WTC11 (cell line): ENCODE measurements at regions not wholly inside any gene's neighbourhood (a gene's known extent, or its start where the extent isn't known, plus 50 kb on each side); places are given as distances from the start of the nearest gene placed in this dataset.

Experiments used
- ATAC-seq: fragments of 200-7000 bp; cut with Tn5 transposase; 2 replicates; pipeline ENCODE4 v1.10.0; 2021; ENCODE audit warnings: mild to moderate bottlenecking, moderate library complexity
- CTCF ChIA-PET: fragments of 300-600 bp; sonication (Branson Sonifier 250); formaldehyde crosslinking; loops from one replicate; lab custom pipeline; 2021; ENCODE audit warnings: antibody characterized with exemption; lab: Charles Lee
- POLR2A ChIA-PET: fragments of 350-600 bp; sonication (Branson Sonifier 250); formaldehyde crosslinking; loops from one replicate; lab custom pipeline; 2021; ENCODE audit warnings: antibody characterized with exemption; lab: Charles Lee
- DNase-seq: peaks from one replicate; pipeline ENCODE4 v3.0.0; 2021; ENCODE audit warnings: low spot score
- H3K27ac Mint-ChIP-seq: 2 replicates; pipeline ENCODE4 v1.8.0; 2021; ENCODE audit warnings: mixed read lengths
- H3K27me3 Mint-ChIP-seq: 2 replicates; pipeline ENCODE4 v1.8.0; 2021; ENCODE audit warnings: low read depth, mild to moderate bottlenecking, moderate library complexity, mixed read lengths
- H3K36me3 Mint-ChIP-seq: 2 replicates; pipeline ENCODE4 v1.8.0; 2021; ENCODE audit warnings: mixed read lengths
- H3K4me1 Mint-ChIP-seq: 2 replicates; pipeline ENCODE4 v1.8.0; 2022; ENCODE audit warnings: mixed read lengths
- H3K4me3 Mint-ChIP-seq: 2 replicates; pipeline ENCODE4 v1.8.0; 2021; ENCODE audit warnings: mild to moderate bottlenecking, moderate library complexity, mixed read lengths
- H3K9me3 Mint-ChIP-seq: 2 replicates; pipeline ENCODE4 v1.8.0; 2021; ENCODE audit warnings: mixed read lengths
- CREB1 ChIP-seq: sonication (generic); formaldehyde crosslinking; IDR thresholded peaks from 2 replicates; pipeline ENCODE4 v1.8.0; 2023; ENCODE audit warnings: mild to moderate bottlenecking, missing genetic modification reagents
- FOXK1 ChIP-seq: sonication (generic); formaldehyde crosslinking; IDR thresholded peaks from 2 replicates; pipeline ENCODE4 v1.8.0; 2022; ENCODE audit warnings: mild to moderate bottlenecking, moderate library complexity, missing genetic modification reagents
- IRF2 ChIP-seq: sonication (generic); formaldehyde crosslinking; IDR thresholded peaks from 2 replicates; pipeline ENCODE4 v1.8.0; 2022; ENCODE audit warnings: low read depth, missing genetic modification reagents, borderline replicate concordance
- MYBL2 ChIP-seq: sonication (generic); formaldehyde crosslinking; IDR thresholded peaks from 2 replicates; pipeline ENCODE4 v1.8.1; 2023; ENCODE audit warnings: mild to moderate bottlenecking, moderate library complexity, missing genetic modification reagents
- NR1H2 ChIP-seq: sonication (generic); formaldehyde crosslinking; IDR thresholded peaks from 2 replicates; pipeline ENCODE4 v1.9.0; 2021; ENCODE audit warnings: mild to moderate bottlenecking, moderate library complexity, missing genetic modification reagents
- PRRX2 ChIP-seq: fragments of 250-450 bp; sonication (Bioruptor Pico); IDR thresholded peaks from 2 replicates; pipeline ENCODE4 v1.8.0; 2021; ENCODE audit warnings: mild to moderate bottlenecking
- RELA ChIP-seq: sonication (generic); formaldehyde crosslinking; IDR thresholded peaks from 2 replicates; pipeline ENCODE4 v1.8.1; 2022; ENCODE audit warnings: missing genetic modification reagents, mild to moderate bottlenecking, borderline replicate concordance
- RORB ChIP-seq: fragments of 250-450 bp; sonication (Bioruptor Pico); IDR thresholded peaks from 2 replicates; pipeline ENCODE4 v1.9.0; 2021; ENCODE audit warnings: mild to moderate bottlenecking
- ZNF423 ChIP-seq: fragments of 250-450 bp; sonication (Bioruptor Pico); IDR thresholded peaks from 2 replicates; pipeline ENCODE4 v2.1.2; 2022; ENCODE audit warnings: mild to moderate bottlenecking, moderate library complexity
- TF ChIP-seq, protein P1 (sequence below): sonication (generic); formaldehyde crosslinking; conservative IDR thresholded peaks from 2 replicates; pipeline ENCODE4 v1.8.1; 2022; ENCODE audit warnings: mild to moderate bottlenecking, missing genetic modification reagents
- TF ChIP-seq, protein P2 (sequence below): sonication (generic); formaldehyde crosslinking; IDR thresholded peaks from 2 replicates; pipeline ENCODE4 v1.8.1; 2022; ENCODE audit warnings: low read depth, missing genetic modification reagents, borderline replicate concordance
- TF ChIP-seq, protein P3 (sequence below): sonication (generic); formaldehyde crosslinking; IDR thresholded peaks from 2 replicates; pipeline ENCODE4 v1.8.1; 2023; ENCODE audit warnings: mild to moderate bottlenecking, missing genetic modification reagents, moderate library complexity
- TF ChIP-seq, protein P4 (sequence below): sonication (generic); formaldehyde crosslinking; IDR thresholded peaks from 2 replicates; pipeline ENCODE4 v1.8.1; 2022; ENCODE audit warnings: mild to moderate bottlenecking, missing genetic modification reagents, moderate library complexity, borderline replicate concordance
- TF ChIP-seq, protein P5 (sequence below): fragments of 250-450 bp; sonication (Bioruptor Pico); IDR thresholded peaks from 2 replicates; pipeline ENCODE4 v1.9.0; 2021; ENCODE audit warnings: mild to moderate bottlenecking

DNA sequence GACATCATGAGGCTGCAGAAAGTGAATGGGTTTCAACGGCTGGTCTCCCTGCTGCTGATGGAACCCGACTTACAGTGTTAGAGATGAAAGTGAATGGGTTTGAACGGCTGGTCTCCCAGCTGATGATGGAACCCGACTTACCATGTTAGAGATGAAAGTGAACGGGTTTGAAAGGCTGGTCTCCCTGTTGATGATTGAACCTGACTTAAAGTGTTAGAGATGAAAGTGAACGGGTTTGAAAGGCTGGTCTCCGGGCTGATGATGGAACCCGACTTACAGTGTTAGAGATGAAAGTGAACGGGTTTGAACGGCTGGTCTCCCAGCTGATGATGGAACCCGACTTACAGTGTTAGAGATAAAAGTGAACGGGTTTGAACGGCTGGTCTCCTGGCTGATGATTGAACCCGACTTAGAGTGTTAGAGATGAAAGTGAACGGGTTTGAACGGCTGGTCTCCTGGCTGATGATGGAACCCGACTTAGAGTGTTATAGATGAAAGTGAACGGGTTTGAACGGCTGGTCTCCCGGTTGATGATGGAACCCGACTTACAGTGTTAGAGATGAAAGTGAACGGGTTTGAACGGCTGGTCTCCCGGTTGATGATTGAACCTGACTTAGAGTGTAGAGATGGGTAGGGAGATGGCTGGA, 76.1 kb upstream of the ALKAL2 start:
- CTCF ChIA-PET = no interaction called here
- TF ChIP-seq RELA (no peak), ZNF423 (no peak), MYBL2 (no peak), RORB (CRISPR knock-in tag) (no peak)
- TF ChIP-seq, protein P1, sequence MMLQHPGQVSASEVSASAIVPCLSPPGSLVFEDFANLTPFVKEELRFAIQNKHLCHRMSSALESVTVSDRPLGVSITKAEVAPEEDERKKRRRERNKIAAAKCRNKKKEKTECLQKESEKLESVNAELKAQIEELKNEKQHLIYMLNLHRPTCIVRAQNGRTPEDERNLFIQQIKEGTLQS (CRISPR knock-in tag) = no peak

DNA sequence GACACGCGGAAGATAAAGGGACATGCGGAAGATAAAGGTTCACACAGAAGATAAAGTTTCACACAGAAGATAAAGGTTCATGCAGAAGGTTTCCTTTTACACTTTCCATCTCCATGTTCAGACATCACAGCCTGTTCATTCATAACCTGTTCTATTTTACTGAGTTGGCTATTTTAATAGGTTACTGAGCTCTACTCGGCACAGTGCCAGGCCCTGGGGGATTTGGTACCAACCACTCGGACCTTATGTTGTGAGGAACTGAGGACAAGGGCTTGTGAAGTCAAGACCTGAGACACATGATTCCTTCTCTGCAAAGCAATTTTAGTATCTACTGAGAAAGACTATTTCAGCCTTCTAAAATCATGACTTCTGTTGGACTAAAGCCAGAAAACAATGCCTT, 75.0 kb upstream of the ALKAL2 start:
- peaks cover 5% of the 10 kb centered on the region; the same call in 1 of the 2 replicates for H3K27me3 Mint-ChIP-seq
- no peak for TF ChIP-seq IRF2 (CRISPR knock-in tag)
- TF ChIP-seq, protein P2, sequence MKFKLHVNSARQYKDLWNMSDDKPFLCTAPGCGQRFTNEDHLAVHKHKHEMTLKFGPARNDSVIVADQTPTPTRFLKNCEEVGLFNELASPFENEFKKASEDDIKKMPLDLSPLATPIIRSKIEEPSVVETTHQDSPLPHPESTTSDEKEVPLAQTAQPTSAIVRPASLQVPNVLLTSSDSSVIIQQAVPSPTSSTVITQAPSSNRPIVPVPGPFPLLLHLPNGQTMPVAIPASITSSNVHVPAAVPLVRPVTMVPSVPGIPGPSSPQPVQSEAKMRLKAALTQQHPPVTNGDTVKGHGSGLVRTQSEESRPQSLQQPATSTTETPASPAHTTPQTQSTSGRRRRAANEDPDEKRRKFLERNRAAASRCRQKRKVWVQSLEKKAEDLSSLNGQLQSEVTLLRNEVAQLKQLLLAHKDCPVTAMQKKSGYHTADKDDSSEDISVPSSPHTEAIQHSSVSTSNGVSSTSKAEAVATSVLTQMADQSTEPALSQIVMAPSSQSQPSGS (CRISPR knock-in tag) = no peak
- TF ChIP-seq, protein P3, sequence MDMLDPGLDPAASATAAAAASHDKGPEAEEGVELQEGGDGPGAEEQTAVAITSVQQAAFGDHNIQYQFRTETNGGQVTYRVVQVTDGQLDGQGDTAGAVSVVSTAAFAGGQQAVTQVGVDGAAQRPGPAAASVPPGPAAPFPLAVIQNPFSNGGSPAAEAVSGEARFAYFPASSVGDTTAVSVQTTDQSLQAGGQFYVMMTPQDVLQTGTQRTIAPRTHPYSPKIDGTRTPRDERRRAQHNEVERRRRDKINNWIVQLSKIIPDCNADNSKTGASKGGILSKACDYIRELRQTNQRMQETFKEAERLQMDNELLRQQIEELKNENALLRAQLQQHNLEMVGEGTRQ (CRISPR knock-in tag) = no peak
- TF ChIP-seq CREB1 (CRISPR knock-in tag) = no peak
- ATAC-seq = no peak

More for the DNA sequence above, 76.1 kb upstream of the ALKAL2 start:
- H3K4me3 Mint-ChIP-seq = no peak overlapping the region
- POLR2A ChIA-PET = no interaction called here
- no peaks in the 10 kb centered on the region for H3K36me3 Mint-ChIP-seq
- no peak for DNase-seq
- H3K27ac Mint-ChIP-seq = no peak overlapping the region
- no peaks in the 10 kb centered on the region for H3K4me1 Mint-ChIP-seq
- no peak for ATAC-seq
- H3K9me3 Mint-ChIP-seq = peaks cover 12% of the 10 kb centered on the region
- peaks cover 5% of the 10 kb centered on the region; the same call in 1 of the 2 replicates for H3K27me3 Mint-ChIP-seq

DNA sequence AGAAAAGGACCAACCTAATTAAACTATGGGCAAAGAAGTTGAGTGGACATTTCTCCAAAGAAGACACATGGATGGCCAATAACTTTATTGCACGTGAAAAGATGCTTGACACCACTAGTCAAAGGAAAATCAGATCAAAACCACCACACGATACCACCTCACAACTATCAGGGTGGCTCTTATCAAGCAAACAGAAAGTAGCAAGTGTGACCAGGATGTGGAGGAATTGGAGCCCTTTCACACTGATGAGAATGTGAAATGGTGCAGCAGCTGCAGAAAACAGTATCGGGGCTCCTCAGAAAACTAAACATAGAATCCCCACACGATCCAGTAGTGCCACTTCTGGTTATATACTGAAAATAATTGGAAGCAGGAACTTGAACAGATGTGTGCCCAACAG, 72.2 kb upstream of the ALKAL2 start:
- no peaks in the 10 kb centered on the region for H3K4me1 Mint-ChIP-seq
- no peak for DNase-seq
- peaks cover 11% of the 10 kb centered on the region for H3K9me3 Mint-ChIP-seq
- H3K27me3 Mint-ChIP-seq = peaks cover 5% of the 10 kb centered on the region
- TF ChIP-seq PRRX2 (CRISPR knock-in tag) (no peak), FOXK1 (CRISPR knock-in tag) (no peak), NR1H2 (CRISPR knock-in tag) (no peak)
- TF ChIP-seq, protein P4, sequence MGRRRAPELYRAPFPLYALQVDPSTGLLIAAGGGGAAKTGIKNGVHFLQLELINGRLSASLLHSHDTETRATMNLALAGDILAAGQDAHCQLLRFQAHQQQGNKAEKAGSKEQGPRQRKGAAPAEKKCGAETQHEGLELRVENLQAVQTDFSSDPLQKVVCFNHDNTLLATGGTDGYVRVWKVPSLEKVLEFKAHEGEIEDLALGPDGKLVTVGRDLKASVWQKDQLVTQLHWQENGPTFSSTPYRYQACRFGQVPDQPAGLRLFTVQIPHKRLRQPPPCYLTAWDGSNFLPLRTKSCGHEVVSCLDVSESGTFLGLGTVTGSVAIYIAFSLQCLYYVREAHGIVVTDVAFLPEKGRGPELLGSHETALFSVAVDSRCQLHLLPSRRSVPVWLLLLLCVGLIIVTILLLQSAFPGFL (CRISPR knock-in tag) = no peak
- TF ChIP-seq, protein P5, sequence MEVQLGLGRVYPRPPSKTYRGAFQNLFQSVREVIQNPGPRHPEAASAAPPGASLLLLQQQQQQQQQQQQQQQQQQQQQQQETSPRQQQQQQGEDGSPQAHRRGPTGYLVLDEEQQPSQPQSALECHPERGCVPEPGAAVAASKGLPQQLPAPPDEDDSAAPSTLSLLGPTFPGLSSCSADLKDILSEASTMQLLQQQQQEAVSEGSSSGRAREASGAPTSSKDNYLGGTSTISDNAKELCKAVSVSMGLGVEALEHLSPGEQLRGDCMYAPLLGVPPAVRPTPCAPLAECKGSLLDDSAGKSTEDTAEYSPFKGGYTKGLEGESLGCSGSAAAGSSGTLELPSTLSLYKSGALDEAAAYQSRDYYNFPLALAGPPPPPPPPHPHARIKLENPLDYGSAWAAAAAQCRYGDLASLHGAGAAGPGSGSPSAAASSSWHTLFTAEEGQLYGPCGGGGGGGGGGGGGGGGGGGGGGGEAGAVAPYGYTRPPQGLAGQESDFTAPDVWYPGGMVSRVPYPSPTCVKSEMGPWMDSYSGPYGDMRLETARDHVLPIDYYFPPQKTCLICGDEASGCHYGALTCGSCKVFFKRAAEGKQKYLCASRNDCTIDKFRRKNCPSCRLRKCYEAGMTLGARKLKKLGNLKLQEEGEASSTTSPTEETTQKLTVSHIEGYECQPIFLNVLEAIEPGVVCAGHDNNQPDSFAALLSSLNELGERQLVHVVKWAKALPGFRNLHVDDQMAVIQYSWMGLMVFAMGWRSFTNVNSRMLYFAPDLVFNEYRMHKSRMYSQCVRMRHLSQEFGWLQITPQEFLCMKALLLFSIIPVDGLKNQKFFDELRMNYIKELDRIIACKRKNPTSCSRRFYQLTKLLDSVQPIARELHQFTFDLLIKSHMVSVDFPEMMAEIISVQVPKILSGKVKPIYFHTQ (CRISPR knock-in tag) = no peak
- TF ChIP-seq, all 79 proteins: peak for 0
- Mint-ChIP-seq H3K36me3 (no peaks in the 10 kb centered on the region), H3K27ac (no peak overlapping the region), H3K4me3 (no peak overlapping the region)
- POLR2A ChIA-PET = no interaction called here
- CTCF ChIA-PET = no interaction called here
- ATAC-seq = no peak

More for the DNA sequence above, 75.0 kb upstream of the ALKAL2 start:
- Mint-ChIP-seq H3K27ac (no peak overlapping the region), H3K4me1 (no peaks in the 10 kb centered on the region), H3K9me3 (peaks cover 11% of the 10 kb centered on the region), H3K4me3 (no peak overlapping the region), H3K36me3 (no peaks in the 10 kb centered on the region)
- CTCF ChIA-PET = no interaction called here
- POLR2A ChIA-PET = no interaction called here
- no peak for DNase-seq
